GM21528 (cell line): ENCODE measurements at regions not wholly inside any gene's neighbourhood (a gene's known extent, or its start where the extent isn't known, plus 50 kb on each side); places are given as distances from the start of the nearest gene placed in this dataset.

Experiments used
- ATAC-seq: cut with Tn5 transposase; IDR thresholded peaks from one replicate; pipeline ENCODE4 v1.9.1; 2021; ENCODE audit warnings: mild to moderate bottlenecking, moderate library complexity; ENCODE audit not compliant: unreplicated experiment, low FRiP score

- no peak for ATAC-seq
These were observed 102.8 kb upstream of the MTPN start for GRCh38 chr7:136079934-136080333.

- no peak for ATAC-seq
These were observed 102.3 kb upstream of the MTPN start for GRCh38 chr7:136079478-136079892.

GRCh38 chr7:136079066-136079465 lies 101.9 kb upstream of the MTPN start:
- ATAC-seq = no peak

- ATAC-seq = no peak
These were observed 101.5 kb upstream of the MTPN start for GRCh38 chr7:136078630-136079029.

GRCh38 chr7:136076954-136077353 lies 99.8 kb upstream of the MTPN start:
- ATAC-seq = no peak

- ATAC-seq = no peak
These were observed 97.7 kb upstream of the MTPN start for GRCh38 chr7:136074843-136075242.

GRCh38 chr7:136072447-136072846 lies 95.3 kb upstream of the MTPN start:
- no peak for ATAC-seq

GRCh38 chr7:136070736-136071505 lies 93.8 kb upstream of the MTPN start:
- no peak for ATAC-seq

GRCh38 chr7:136069840-136070529 lies 92.8 kb upstream of the MTPN start:
- ATAC-seq = no peak

- no peak for ATAC-seq
These were observed 90.1 kb upstream of the MTPN start for GRCh38 chr7:136067277-136067676.

GRCh38 chr7:136066304-136067143 lies 89.4 kb upstream of the MTPN start:
- no peak for ATAC-seq

GRCh38 chr7:136064627-136065237 lies 87.6 kb upstream of the MTPN start:
- ATAC-seq = no peak

- no peak for ATAC-seq
These were observed 86.9 kb upstream of the MTPN start for GRCh38 chr7:136064081-136064480.

- no peak for ATAC-seq
These were observed 86.1 kb upstream of the MTPN start for GRCh38 chr7:136063326-136063666.

GRCh38 chr7:136062625-136063325 lies 85.6 kb upstream of the MTPN start:
- no peak for ATAC-seq

- ATAC-seq = no peak
These were observed 84.3 kb upstream of the MTPN start for GRCh38 chr7:136061433-136061832.

- no peak for ATAC-seq
These were observed 81.4 kb upstream of the MTPN start for GRCh38 chr7:136058546-136058945.

- ATAC-seq = no peak
These were observed 80.3 kb upstream of the MTPN start for GRCh38 chr7:136057509-136057908.

GRCh38 chr7:136056651-136057231 lies 79.6 kb upstream of the MTPN start:
- ATAC-seq = no peak

GRCh38 chr7:136055266-136055665 lies 78.1 kb upstream of the MTPN start:
- ATAC-seq = no peak
